KOPT-K1 (cell line): ENCODE measurements at regions not wholly inside any gene's neighbourhood (a gene's known extent, or its start where the extent isn't known, plus 50 kb on each side); places are given as distances from the start of the nearest gene placed in this dataset.

ENCODE experiments used
- H3K27ac ChIP-seq: fragments of 200-600 bp; sonication (generic); 2 replicates; pipeline ENCODE4 v1.5.1; 2016; ENCODE audit warnings: antibody characterized with exemption, mild to moderate bottlenecking, low read depth, low read length; ENCODE audit not compliant: poor library complexity, severe bottlenecking
- H3K36me3 ChIP-seq: fragments of 200-600 bp; sonication (generic); 2 replicates; pipeline ENCODE4 v1.5.1; 2017; ENCODE audit warnings: antibody characterized with exemption, mild to moderate bottlenecking, low read length, moderate library complexity; ENCODE audit not compliant: insufficient read depth
- H3K9me3 ChIP-seq: fragments of 200-600 bp; sonication (generic); 2 replicates; pipeline ENCODE4 v1.5.1; 2017; ENCODE audit warnings: antibody characterized with exemption, low read length, mild to moderate bottlenecking; ENCODE audit not compliant: insufficient read depth, poor library complexity, severe bottlenecking

DNA sequence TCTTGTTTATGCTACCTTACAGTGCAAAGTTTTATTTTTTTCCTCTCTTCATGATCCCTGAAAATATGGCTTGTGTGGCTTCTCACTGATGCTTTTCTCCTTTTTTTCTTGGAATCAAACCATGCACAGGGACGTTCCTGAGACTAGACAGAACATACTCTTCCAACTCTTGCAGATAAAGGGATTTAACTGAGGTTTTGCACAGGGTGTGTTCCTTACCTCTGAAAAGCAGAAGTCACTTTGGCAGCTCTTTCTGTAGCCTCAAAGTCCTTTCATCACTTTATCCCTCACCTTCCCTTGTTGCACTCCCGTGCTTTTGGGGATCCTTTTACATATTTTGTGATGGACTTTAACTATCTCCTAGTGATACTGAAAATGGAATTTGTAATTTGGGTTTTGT lies 300.1 kb downstream of the SPRY1 start:
- H3K36me3 ChIP-seq = no peaks in the 10 kb centered on the region
- H3K27ac ChIP-seq = no peak overlapping the region
- H3K9me3 ChIP-seq = no peaks in the 10 kb centered on the region

DNA sequence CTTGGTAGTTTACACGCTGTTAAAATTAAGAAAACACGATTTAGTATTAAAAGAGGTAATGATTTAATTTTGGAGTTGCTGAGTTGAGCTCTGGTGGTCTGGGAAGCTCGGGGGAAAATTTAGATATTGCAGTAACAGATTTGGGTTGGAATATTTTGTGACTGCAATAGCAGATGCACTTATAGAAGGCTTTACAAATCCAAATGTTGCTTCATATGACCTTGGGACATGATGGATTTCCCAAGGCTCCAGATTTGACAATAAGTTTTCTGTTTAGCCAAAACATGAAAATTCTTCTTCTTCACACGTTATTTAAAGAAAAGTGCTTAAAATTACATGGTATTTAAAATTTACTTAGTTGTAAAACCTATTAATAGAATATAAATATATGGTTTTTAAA lies 302.0 kb downstream of the SPRY1 start:
- Histone ChIP-seq H3K9me3 (no peaks in the 10 kb centered on the region), H3K27ac (no peak overlapping the region), H3K36me3 (no peaks in the 10 kb centered on the region)

- H3K9me3 ChIP-seq = no peaks in the 10 kb centered on the region
- no peaks in the 10 kb centered on the region for H3K36me3 ChIP-seq
- no peak overlapping the region for H3K27ac ChIP-seq
Observed at GRCh38 chr4:123699880-123700771, 303.5 kb downstream of the SPRY1 start.

GRCh38 chr4:123701131-123701575 lies 304.6 kb downstream of the SPRY1 start:
- no peaks in the 10 kb centered on the region for H3K9me3 ChIP-seq
- H3K27ac ChIP-seq = no peak overlapping the region
- H3K36me3 ChIP-seq = no peaks in the 10 kb centered on the region

DNA sequence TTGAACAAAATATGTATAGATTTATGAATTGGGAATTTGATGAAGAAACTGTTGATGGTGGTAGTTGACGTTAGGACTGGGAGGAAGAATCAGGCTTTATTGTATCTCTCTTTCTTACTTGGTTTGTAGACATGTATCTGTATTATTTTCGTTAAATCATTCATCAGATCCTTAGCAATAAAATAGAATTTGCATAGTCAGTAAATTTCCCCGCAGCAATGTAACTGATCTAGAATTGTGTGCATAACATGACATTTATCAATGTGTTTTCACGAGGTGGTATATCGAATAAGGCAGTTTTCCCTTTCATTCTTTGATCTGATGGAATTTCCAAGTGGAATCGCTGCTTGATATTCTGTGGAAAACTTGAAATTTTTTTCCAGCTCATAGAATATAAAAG lies 308.8 kb downstream of the SPRY1 start:
- H3K27ac ChIP-seq = no peak overlapping the region
- no peaks in the 10 kb centered on the region for H3K36me3 ChIP-seq
- peaks cover 16% of the 10 kb centered on the region for H3K9me3 ChIP-seq

DNA sequence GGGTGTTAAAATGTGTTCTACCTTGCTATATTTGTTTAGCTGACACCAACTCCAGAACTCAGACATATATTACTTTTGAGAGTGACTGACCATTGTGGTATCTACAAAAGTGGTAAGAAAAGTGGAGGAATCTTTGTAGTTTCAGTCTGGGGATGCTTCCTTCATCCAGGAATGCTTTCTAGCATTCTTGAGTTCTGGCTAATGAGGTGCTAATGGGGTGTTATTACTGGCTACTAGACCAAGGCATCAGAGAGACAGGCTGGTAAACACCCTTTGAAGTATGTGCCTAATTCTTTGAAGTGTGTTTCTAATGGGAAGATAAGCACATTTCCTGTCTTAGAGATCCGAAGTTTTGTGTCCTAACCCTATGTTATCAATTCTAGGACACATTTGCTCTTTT lies 310.4 kb downstream of the SPRY1 start:
- no peak overlapping the region for H3K27ac ChIP-seq
- no peaks in the 10 kb centered on the region for H3K36me3 ChIP-seq
- peaks cover 16% of the 10 kb centered on the region for H3K9me3 ChIP-seq

DNA sequence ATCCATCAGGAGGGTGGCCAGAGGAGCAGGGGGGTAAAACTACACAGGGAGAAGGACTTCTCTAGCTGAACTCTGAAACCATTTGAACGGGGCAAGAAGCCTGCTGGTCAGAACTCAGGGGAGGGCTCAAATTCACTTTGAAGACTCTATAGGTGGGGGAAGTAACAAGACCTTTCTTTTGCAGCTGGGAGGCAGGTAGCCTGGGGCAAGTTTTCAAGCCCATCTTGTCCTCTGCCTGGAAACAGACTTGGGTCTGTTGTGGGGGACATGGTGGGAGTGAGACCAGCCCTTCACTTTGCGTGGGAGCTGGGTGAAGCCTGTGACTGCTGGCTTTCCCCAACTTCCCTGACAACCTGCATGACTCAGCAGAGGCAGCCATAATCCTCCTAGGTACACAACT lies 312.3 kb downstream of the SPRY1 start:
- Histone ChIP-seq H3K9me3 (peaks cover 16% of the 10 kb centered on the region), H3K36me3 (no peaks in the 10 kb centered on the region), H3K27ac (no peak overlapping the region)

GRCh38 chr4:123709336-123709735 lies 312.7 kb downstream of the SPRY1 start:
- Histone ChIP-seq H3K9me3 (peaks cover 16% of the 10 kb centered on the region), H3K36me3 (no peaks in the 10 kb centered on the region), H3K27ac (no peak overlapping the region)

GRCh38 chr4:123731035-123731434 lies 334.4 kb downstream of the SPRY1 start:
- no peak overlapping the region for H3K27ac ChIP-seq
- H3K9me3 ChIP-seq = no peaks in the 10 kb centered on the region
- H3K36me3 ChIP-seq = no peaks in the 10 kb centered on the region

DNA sequence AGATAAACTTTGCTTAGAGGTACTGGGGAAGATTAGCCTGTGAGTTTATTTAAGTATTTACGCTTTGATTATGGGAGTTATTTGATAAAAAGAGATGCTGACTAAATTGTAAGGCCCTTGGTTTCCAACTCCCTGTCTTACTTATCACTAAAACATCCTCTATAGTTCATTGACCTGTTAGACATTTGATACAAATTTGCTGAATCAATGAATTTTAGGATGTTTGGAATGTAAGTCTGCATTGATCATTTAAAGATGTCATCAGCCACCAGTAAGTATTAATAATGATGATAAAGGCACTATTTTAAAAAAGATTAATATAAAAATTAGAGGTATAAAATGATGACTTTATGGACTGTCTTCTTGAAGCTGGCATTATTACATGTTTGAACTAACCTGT lies 340.6 kb downstream of the SPRY1 start:
- Histone ChIP-seq H3K9me3 (no peaks in the 10 kb centered on the region), H3K27ac (no peak overlapping the region), H3K36me3 (no peaks in the 10 kb centered on the region)

DNA sequence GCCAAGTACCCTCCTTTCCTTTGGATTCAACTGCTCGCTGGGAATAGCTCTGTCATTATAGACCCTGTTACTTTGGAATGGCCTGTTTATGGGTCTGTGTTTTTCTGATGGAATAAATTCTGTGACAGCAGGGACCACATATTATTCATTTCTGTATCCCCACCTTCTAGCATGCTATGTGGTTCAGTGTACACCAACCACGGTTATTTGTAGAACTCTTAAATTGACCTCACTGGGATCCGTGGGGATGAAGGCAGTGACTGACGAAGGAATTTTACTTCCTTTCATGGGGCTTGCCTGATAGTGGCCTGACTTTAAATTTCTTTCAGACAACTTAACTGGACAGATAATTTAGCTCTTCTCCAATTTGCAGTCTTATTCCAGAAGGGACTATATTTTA lies 343.2 kb downstream of the SPRY1 start:
- Histone ChIP-seq H3K27ac (no peak overlapping the region), H3K36me3 (no peaks in the 10 kb centered on the region), H3K9me3 (no peaks in the 10 kb centered on the region)

- Histone ChIP-seq H3K9me3 (no peaks in the 10 kb centered on the region), H3K36me3 (no peaks in the 10 kb centered on the region), H3K27ac (no peak overlapping the region)
Observed at GRCh38 chr4:123740236-123740635, 343.6 kb downstream of the SPRY1 start.

DNA sequence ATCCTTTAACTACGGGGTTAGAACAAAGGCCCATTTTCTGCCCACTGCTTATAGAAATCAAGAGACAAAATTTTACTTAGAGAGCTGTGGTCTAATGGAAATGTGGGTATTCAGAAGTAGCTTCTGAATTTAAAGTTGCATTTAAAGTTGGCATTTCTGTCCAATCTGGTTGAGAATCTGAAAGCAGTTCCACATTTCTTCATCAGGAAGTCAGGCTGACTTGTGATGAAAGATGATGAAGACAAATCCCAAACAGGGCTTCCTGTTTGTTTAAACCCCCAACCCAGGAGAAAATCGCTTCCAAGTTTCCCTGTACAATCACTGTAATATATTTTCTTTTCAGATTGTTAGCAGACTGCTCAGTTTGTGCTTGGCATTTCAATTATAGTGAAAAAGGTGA lies 345.3 kb downstream of the SPRY1 start:
- no peak overlapping the region for H3K27ac ChIP-seq
- H3K36me3 ChIP-seq = no peaks in the 10 kb centered on the region
- H3K9me3 ChIP-seq = no peaks in the 10 kb centered on the region

GRCh38 chr4:123743848-123744247 lies 347.3 kb downstream of the SPRY1 start:
- no peaks in the 10 kb centered on the region for H3K36me3 ChIP-seq
- no peak overlapping the region for H3K27ac ChIP-seq
- H3K9me3 ChIP-seq = no peaks in the 10 kb centered on the region

DNA sequence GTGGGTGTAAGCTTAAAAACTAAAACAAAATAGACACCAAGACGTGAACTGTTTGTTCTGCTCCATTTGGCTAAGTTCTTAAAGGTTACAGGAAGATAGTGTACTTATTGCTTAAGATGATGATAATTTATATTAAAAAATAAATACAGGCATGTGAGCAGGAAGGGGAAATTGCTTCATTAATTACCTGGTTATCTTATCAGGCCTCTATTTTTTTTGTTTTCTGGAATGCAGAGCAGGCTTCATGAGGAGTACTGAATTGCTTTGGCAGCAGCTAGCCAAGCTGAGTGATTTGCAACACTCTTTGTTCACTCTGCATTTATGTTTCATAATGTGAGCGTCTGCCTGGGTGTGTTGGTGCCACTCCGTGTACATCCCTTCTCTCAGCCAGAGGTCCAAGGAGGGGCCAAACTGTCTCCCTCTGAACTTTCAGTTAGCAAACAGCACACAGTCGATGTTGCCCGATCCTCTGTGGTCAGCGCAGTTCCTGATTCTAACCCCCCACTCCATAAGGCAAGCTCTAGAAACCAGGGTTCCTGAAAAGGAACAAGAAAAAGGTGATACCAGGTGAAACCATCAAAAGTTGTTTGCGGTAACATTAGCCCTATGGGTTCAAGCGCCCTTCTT lies 348.2 kb downstream of the SPRY1 start:
- H3K9me3 ChIP-seq = no peaks in the 10 kb centered on the region
- H3K36me3 ChIP-seq = no peaks in the 10 kb centered on the region
- no peak overlapping the region for H3K27ac ChIP-seq

GRCh38 chr4:123747016-123747415 lies 350.4 kb downstream of the SPRY1 start:
- no peaks in the 10 kb centered on the region for H3K9me3 ChIP-seq
- no peak overlapping the region for H3K27ac ChIP-seq
- no peaks in the 10 kb centered on the region for H3K36me3 ChIP-seq
